IPS DF 4.7 (cell line): ENCODE measurements at regions not wholly inside any gene's neighbourhood (a gene's known extent, or its start where the extent isn't known, plus 50 kb on each side); places are given as distances from the start of the nearest gene placed in this dataset.

Experiments
- DNase-seq: peaks from one replicate; pipeline ENCODE4 v3.0.0-alpha.2; 2013; ENCODE audit warnings: low spot score; ENCODE audit errors: extremely low read depth

DNA sequence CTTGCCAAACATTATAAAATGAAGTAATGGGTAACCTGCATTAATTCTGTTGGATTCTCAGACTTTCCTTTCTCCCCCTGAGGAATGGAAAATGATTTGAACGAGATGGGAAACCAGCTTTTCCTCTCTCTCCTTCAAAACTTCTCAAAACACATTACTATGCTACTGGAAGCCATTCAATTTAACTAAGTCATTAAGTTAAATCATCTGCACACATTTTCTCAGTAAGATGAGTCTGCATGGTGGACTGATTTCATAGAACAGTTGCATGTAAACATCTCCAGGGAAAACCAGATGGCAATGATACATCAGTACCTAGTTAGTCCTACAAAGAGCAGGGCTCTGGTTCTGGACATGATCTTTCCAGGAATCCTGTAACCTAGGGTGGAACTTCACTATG, 59.9 kb downstream of the BMP4 start:
- DNase-seq: no peak

DNA sequence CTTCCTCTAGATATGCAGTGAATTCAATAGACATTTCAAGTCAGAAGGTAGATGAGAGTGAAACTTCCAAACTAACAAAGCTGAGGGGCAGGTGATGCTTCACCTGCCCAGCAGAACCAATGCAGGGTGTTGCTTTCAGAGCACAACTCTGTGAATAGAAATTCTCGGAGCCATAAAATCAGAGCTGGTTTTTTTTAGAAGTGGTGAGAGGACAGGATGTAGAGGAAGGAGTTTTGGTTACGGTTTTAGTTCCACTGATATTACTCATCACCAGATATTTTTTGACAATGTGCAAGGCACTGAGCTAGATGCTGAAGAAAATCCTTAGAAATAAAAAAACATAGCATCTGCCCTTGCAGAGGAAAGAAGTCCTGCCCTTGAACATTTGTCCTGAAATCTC, 62.2 kb downstream of the BMP4 start:
- no peak for DNase-seq

DNA sequence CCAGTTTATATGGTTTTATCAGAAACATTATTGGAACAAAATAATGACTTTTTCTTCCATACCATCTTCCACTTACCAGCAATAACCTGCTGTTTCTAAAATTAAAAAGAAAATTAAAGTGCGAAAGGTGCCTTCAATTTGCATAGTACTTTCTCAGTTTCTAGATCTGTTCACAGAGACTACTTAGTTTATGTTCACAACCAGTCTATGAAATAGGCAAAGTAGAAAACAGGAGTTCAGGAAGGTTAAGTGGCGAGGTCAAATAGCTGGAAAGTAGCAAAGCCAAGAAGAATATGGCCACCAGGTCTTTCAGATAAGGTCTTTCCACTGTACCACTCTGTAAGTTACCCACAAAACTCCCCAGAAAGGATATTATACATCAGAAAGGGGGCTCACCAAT, 63.3 kb downstream of the BMP4 start:
- DNase-seq: no peak

DNA sequence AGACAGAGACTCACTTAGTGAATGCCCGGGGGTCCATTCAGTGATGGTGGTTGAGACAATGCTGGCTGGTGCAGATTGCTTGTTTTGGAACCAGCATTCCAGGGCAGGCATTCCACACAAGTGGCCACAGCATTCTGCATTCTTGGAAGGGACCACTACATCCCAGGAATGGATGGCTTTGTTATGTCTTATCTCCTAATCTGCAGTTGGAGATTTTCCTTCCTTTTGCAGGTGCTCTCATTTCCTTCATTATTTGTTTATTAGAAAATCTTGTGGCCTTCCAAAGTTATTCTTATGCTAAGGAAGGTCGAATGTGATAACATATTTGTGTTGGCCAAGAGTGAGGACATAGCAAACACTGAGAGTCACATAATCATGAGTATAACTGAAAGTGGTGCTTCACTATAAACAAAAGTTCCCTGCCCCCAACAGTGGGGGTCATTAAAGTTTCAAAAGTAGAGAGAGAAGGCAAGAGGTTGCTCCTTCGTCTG, 66.0 kb downstream of the BMP4 start:
- peak; percentile 33 for DNase-seq

DNA sequence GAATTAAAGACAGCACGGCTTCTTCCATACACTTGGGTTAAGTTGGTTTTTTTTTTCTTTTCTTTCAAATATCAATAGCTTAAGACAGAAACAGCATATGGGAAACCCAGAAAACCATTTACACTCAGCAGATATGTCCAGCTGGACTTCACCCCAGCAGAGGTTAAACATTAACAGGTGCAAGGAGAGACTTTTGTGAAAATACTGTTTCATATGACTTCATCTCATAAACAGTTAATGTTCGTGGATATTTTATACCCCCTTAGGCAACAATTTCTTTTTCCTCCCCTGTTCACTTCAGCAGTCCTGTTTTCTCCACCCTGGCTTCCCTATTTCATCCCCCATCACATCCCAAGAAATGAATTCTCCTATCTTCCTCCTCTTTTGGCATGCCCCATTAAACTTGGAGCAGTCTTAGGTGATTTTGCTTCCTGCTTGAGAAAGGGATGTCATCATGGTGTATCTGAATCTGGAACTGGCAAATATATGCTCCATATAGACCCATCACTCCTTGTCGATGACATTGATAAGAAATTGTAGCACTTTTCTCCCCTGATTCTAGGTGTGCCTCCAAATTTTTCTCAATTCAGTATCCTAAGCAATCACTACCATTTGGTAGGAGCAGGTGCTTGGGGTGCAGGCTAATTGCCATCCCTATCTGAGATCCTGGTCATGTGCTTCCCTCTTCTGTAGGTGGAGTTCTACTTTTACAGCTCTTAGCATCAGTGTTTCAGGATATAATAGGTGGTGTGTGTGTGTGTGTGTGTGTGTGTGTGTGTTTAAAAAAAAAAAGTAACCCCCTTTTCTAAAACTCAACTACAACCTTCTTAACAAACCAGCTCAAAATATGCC, 67.9 kb downstream of the BMP4 start:
- no peak for DNase-seq

DNA sequence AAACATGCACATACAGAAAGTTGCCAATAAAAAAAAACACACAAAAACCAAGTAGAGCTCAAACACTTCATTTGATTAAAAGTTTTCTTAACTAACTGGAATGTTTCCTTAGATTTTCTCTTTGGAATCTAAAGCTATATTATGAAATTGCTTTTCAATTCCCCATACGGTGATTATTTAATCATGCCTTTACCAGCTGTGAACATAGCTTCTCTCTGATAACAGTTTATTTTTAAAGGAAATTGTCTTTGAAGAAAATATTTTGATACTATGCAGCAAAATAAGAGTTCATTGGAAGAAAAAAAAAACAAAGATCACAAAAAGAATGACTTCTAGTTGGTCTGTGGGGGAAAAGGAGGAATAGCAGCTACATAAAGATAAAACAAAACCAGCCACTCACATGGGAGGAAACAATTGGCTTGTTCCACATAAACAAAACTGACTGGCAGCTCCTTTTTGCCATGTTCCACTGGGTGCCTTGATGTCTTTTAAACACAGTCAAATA, 71.4 kb downstream of the BMP4 start:
- no peak for DNase-seq

DNA sequence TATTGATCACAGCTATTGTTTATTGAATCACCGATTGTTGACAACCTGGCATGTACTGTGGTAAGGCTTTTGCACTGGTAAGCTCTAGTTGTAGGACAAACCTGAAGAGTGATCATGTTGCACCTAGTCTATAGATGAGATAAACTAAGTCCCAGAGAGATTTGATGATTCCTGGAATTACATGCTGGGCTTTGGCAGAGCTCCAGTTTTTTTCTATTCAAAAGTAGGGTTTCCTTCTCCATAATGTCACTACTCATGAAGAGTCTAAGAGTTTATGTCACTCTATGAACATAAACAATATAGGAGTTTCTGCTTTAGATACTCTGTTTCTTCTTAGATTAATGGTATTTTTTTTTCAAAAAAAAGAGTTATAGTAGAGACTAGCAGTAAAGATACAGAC, 72.0 kb downstream of the BMP4 start:
- no peak for DNase-seq

DNA sequence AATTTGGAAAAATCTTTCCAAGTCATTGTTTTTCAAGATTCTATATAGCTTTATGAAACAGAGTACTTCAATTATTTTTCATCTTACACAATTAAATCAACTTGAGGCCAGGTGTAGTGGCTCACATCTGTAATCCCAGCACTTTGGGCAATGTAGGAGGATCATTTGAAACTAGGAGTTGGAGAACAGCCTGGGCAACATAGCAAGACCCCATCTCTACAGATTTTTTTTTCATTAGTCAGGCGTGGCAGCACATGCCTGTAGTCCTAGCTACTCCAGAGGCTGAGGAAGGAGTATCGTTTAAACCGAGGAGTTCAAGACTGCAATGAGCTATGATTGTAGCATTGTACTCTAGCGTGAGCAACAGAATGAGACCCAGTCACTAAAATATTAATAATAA, 72.9 kb downstream of the BMP4 start:
- no peak for DNase-seq

DNA sequence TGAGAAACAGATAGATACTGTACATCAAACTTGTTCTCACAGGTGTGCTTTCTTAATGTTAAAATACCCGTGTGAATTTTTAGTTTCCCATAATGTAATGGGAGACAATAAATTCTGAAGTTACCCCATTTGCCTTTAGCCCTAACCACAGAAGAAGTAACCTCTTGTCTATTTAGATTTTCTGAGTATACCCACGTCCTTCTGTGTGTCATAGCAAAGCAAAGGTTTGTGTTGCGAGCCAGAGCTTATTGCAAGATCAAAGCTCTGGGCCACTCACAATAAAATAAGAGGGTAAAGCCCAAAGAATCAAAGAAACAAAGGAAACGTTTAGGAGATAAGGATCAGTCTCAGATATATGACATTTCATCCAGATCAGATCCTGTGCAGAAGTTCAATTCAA, 73.9 kb downstream of the BMP4 start:
- DNase-seq: no peak

DNA sequence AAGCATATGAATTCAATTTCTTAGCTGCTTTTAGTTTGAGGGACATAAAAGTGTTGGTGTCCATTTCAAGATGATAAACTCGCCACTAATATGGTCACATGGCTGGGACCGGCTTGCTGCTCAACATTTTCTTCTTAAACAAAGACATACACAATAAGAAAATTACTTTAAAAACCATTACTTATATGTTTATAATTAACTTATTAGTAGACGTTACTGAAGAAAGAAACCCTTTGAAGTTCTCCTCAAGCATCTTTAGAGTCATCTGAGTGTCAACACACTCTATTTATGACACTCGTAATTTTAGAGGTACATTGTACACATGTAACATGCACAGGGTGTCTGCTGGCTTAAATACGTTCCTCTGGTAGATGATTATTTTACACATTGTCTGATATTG, 74.7 kb downstream of the BMP4 start:
- DNase-seq: no peak

DNA sequence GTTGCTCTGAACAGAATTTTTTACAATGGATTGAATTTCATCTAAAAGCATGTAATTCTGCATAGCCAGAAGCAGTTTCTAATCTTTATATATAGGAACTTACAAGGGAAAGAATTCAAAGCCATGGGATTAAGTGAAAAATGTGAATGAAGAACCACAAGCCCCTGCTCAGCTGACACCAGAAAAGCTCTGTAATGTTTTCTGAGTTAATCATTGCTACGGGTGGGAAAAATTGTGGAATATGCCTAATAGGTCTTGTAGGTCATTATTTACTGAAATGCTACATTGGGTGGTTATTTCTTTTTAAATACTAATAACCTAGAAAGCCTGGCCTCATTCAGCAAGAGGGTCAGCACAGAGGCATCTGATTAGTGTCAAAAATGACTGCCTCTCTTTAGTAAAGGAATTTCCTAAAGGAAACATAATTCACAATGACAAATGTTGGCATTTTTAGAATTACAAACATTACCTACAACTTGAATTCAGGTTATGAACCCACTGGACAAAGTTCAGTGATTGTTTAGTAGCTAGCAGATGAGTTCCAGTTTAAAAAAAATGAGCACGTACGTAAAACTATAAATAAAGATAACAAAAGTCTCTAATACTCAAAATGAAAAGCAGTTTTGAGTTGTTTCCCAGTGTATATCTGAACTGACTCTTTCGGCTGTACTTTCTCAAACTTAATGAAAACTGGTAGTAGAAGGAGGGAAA, 75.3 kb downstream of the BMP4 start:
- no peak for DNase-seq

DNA sequence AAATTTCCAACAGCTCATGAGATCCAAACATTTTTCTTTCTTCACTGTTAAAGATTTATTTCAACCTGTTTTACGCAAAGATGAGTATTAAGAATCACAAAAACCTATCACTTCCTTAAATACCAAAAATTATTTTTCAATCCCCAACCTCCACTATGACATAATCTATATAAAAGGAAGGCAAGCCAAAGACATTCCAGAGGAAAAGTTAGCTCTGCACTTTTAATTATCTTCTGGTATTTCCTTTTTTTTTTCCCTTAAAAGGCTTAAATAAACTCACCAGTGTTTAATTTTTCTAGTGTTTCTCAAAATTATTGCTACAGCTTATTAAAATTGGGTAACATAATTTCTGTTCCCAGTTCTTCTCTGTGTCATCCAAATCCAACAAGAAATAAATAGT, 75.9 kb downstream of the BMP4 start:
- DNase-seq: no peak

DNA sequence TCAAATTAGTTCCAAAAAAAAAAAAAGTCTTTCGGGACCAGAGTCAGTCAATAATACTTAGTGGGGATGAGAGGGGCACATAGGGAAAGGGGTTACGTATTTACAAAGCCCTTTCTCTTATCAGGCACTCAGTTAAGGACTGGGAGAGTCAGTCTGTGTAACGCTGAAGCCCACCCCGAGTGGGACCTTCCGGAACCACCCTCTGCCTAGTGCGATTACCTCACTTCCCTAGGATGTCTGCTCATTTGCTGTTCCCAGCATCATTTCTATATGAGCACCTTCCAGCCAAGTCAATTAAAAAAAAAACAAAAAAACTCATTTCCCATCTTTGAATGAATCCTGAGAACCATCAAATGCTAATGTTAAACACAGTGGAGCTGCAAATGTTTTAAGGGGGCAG, 76.9 kb downstream of the BMP4 start:
- DNase-seq: no peak

DNA sequence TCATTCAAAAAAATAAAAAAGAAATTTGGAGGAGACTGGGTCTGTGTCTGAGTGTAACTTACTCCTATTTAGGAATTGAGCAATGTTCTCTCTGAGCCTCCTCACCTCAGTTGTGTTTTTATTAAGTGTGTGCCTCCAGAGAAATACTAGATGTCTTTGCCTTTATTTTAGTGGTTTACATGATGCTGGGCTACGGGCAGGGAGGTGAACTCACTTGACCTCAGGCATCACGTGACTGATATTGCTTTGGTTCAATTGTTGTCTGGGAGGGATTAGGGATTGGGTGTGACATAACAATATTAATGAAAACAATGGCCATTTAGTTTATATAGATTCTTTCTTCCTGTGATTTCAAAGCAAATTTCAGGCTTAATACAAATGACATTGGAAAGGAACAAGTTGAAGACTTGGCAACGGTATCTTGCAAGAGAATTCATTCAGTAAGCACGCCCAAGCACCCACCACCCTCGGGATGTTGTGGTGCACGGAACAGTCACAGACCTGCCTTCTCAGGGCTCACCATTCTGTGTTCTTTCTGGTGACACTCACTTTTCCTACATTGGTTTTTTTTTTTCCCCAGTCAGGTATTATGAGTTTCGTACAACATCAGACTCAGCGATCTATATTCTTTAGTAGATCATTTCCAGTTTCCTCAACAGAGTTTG, 77.5 kb downstream of the BMP4 start:
- DNase-seq: no peak

DNA sequence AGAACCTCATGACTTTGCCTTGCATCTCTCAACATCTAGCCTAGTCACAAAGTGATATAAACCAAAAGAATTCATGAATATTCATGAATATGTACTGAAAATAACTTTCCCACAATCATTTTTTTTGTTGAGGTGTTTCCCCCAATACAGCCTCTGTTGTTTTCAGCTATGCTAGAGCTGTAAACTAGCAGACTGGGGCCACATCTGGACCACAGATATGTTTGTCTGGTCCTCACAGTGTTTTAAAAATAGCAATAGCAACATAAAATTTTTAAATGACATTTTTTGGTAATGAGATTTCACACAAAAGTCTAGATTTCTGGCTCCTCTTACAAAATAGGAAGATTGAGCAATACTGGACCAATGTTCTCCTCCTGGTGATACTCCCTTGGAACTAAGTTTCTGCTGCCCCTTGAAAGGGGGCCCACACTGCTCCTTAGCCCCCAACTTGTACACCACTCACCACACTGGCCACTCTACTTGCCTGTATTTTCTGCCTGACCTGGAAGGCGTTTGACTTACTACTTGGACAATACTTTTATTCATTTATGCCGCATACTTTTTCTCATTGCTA, 81.2 kb downstream of the BMP4 start:
- DNase-seq: no peak

DNA sequence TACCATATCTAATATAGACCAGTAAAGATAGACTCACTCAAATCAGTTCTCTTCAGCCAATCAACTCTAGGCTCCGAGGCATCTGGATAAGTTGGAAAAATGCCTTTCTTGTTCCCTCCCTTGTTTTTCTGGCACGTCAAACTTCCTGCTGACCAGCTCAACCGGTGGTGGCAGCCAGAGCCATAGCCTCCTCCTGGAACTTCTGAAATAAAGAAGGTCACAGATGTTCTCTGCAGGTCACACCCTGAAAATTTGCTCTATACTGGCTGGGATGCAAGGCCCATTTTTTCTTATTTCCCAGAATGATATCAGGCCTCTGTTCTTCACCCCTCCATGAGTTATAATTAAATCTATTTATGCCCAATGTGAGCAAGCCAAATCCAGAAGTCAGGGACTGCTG, 81.9 kb downstream of the BMP4 start:
- no peak for DNase-seq

DNA sequence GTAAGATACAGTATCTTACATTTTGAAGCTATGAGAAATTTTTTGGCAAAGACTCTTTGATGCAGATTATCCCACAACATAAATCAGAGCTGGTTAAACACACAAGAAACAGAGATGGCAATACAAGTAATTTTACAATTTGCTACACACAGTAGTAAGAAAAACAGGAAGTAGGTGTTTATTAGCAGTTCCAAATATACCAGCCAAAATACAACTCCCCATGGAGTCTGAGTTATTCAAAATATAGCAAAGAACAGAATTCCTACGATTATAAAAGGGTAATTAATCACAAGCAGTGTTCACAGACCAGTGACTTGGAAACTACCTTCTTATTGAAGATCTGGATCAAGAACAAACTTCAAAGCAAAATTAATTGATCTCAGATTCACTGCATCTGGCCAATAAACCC, 83.9 kb downstream of the BMP4 start:
- DNase-seq: no peak

DNA sequence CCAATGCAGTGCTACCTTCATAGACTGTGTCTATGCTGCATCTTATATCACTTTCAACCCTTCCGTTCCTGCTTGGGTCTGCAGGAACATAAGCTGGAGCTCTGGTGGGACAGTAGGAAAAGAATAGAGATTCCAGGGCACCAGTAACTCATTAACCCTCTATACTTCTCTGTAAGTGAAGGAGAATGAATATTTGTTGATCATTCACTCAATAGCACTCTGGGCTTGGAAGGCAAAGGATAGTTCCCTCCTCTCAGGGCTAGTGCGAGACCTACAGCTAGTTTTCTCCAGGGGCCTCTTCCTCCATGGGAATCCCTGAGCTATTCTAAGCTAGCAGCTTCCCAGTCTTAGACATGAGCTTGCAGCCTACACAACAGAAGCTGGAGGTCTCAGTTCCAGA, 84.7 kb downstream of the BMP4 start:
- no peak for DNase-seq

DNA sequence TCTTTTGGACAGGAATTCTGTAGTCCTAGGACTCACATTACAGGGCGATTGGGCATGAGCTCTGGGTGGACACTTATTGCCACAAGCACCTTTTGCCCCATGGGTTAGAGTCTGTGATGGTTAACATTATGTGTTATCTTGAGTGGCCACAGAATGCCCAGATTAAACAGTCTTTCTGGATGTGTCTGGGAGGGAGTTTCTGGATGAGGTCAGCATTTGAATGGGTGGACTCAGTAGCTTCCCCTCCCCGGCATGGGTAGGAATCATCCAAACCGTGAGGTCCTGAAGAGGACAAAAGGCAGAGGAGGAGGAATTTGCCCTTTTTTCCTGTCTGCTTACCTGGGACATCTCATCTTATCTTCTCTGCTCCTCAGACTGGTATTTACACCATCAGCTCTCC, 85.6 kb downstream of the BMP4 start:
- no peak for DNase-seq

DNA sequence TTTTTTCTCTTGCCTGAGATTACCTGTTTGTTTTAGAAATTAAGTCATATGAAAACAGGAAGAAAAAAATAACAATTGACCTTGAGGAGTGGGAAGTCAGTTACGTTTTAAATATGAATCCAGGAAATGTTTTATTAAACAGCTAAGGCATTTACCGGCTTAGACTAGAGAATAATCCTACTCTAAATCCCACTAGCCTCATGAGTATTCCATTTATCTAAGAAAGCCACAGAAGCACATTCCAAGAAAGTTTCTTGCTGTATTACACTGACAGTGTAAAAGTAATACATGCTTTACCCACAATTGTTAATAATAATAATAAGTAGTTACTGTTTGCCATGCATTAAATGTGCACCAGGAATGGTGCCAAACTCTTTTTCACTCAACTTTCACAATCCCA, 90.9 kb downstream of the BMP4 start:
- DNase-seq: no peak

DNA sequence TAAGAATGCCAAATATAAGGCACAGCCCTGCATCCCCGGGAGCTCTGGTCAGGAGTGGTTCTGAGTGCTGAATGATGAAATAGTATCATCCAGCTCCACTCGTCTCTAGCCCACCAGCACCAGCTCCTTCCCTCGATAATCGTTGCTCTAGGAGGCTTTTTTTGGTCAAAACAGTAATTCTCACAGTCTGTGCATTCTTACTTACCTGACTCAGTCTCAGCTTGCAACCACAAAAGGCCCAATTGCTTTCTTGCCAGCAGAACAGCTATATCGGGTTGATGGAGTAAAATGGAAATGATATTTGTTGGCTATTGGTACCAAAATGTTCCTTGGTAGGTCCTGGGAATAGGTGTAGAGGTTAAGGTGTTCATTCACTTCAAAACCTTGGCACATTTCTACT, 94.8 kb downstream of the BMP4 start:
- DNase-seq: no peak

DNA sequence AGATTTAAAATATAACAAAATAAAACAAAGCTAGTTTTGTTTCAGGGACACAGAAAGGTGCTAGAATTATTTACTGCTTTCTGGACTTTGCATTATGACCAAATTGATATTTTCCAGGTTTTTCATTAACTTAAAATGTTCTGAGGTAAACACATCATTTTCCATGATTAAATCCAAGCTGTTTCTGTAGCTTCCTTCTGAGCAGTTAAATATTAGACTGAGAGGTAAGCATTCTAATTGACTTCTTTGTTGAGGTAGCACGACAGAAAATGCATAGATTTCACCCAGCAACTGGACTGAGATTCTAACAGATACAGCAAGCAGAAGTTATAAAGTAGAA, 98.3 kb downstream of the BMP4 start:
- DNase-seq: no peak
